K562 (cell line): ENCODE measurements at regions not wholly inside any gene's neighbourhood (a gene's known extent, or its start where the extent isn't known, plus 50 kb on each side); places are given as distances from the start of the nearest gene placed in this dataset.

Experiments used
- ATAC-seq: fragments of 200-7000 bp; cut with Tn5 transposase; 3 replicates; pipeline ENCODE4 v1.9.1; 2020; ENCODE audit warnings: moderate library complexity
- BruUV-seq: library from RNA; stranded (reverse); fragments of 400-500 nt; replicated peaks from 2 replicates; lab custom pipeline; 2021; lab: Mats Ljungman, UMichigan
- CTCF ChIA-PET: fragments of 300-600 bp; formaldehyde crosslinking; extraction: SDS; loops from one replicate; lab custom pipeline; 2021; ENCODE audit warnings: low intra/inter-chr PET ratio; lab: Yijun Ruan, JAX
- POLR2A ChIA-PET: fragments of 300-600, 350-650 bp; sonication (Branson Sonifier 250); formaldehyde crosslinking; extraction: SDS; loops from one replicate; lab custom pipeline; 2021; ENCODE audit warnings: antibody characterized with exemption, inconsistent platforms; lab: Yijun Ruan, JAX
- DNase-seq, 4 experiments: peaks; one replicate each; pipeline versions ENCODE4 v3.0.0 to v3.0.0-alpha.2; 2011 to 2018; ENCODE audit warnings: low spot score in 3 of 4, mixed read lengths in 3 of 4; ENCODE audit errors: extremely low read depth in 1 of 4
- FAIRE-seq: peaks from 2 replicates; lab custom pipeline; 2011; peaks lifted over from hg19 to GRCh38; lab: Jason Lieb, UNC
- H2AFZ ChIP-seq: 2 replicates; pipeline ENCODE4 v1.6.0; 2011; ENCODE audit warnings: low read depth, low read length, control low read depth, inconsistent platforms
- H3K27ac ChIP-seq: fragments of 200-600 bp; 3 replicates; pipeline ENCODE4 v1.8.0; 2011; ENCODE audit warnings: low read depth, mild to moderate bottlenecking, control low read depth, inconsistent platforms, low read length, moderate library complexity, mixed read lengths; ENCODE audit errors: extremely low read depth
- H3K27me3 ChIP-seq, 2 experiments: fragments of 300-600 bp in 1 of 2; 2 replicates in 1 of 2; 3 replicates in 1 of 2; pipeline versions ENCODE4 v1.6.0 to v1.8.0; 2011; ENCODE audit warnings: inconsistent platforms in 2 of 2, low read length in 2 of 2, mild to moderate bottlenecking in 1 of 2, mixed read lengths in 1 of 2, moderate library complexity in 1 of 2; ENCODE audit not compliant: control insufficient read depth in 2 of 2, insufficient read depth in 2 of 2
- H3K36me3 ChIP-seq: fragments of 300-600 bp; 3 replicates; pipeline ENCODE4 v1.8.0; 2011; ENCODE audit warnings: mild to moderate bottlenecking, low read length, inconsistent platforms; ENCODE audit not compliant: control insufficient read depth, insufficient read depth
- H3K4me1 ChIP-seq, 2 experiments: fragments of 200-600 bp in 1 of 2; replicated peaks in 1 of 2; 2 replicates in 1 of 2; 3 replicates in 1 of 2; pipeline versions ENCODE4 v1.5.1 to v1.8.0; 2011; ENCODE audit warnings: inconsistent platforms in 2 of 2, low read length in 2 of 2, mild to moderate bottlenecking in 1 of 2, mixed read lengths in 1 of 2, moderate library complexity in 1 of 2; ENCODE audit not compliant: control insufficient read depth in 2 of 2, insufficient read depth in 2 of 2
- H3K4me2 ChIP-seq: 2 replicates; pipeline ENCODE4 v1.6.1; 2011; ENCODE audit warnings: low read length, control low read depth, inconsistent platforms, mixed read lengths; ENCODE audit not compliant: insufficient read depth
- H3K4me3 ChIP-seq: fragments of 200-600 bp; sonication (generic), shearing (Covaris generic); 2 replicates; pipeline ENCODE4 v1.5.1; 2016; ENCODE audit warnings: control low read depth, inconsistent platforms
- H3K79me2 ChIP-seq: fragments of 200-600 bp; 3 replicates; pipeline ENCODE4 v1.8.0; 2011; ENCODE audit warnings: low read length, inconsistent platforms; ENCODE audit not compliant: control insufficient read depth, insufficient read depth
- H3K9ac ChIP-seq, 2 experiments: 2 replicates each; pipeline versions ENCODE4 v1.6.0 to v1.6.1; 2011; ENCODE audit warnings: low read depth in 2 of 2, low read length in 2 of 2, control low read depth in 1 of 2, inconsistent platforms in 1 of 2, mild to moderate bottlenecking in 1 of 2, mixed read lengths in 1 of 2; ENCODE audit not compliant: insufficient read depth in 1 of 2
- H3K9me1 ChIP-seq: one replicate; pipeline ENCODE4 v1.6.0; 2011; ENCODE audit warnings: inconsistent platforms, mild to moderate bottlenecking, low read length, moderate library complexity; ENCODE audit not compliant: control insufficient read depth, insufficient read depth
- H3K9me3 ChIP-seq: replicated peaks from 2 replicates; pipeline ENCODE4 v1.5.1; 2011; ENCODE audit warnings: low read depth, low read length, inconsistent platforms; ENCODE audit not compliant: control insufficient read depth, insufficient read depth
- H4K20me1 ChIP-seq: replicated peaks from 2 replicates; pipeline ENCODE4 v1.6.1; 2011; ENCODE audit warnings: low read length, inconsistent platforms, mixed read lengths; ENCODE audit not compliant: control insufficient read depth, insufficient read depth
- ARID1B ChIP-seq: fragments of 450-650 bp; IDR thresholded peaks from 2 replicates; pipeline ENCODE4 v1.6.1; 2016; ENCODE audit warnings: antibody characterized with exemption, mild to moderate bottlenecking, inconsistent platforms
- IRF2 ChIP-seq: sonication (generic); formaldehyde crosslinking; IDR thresholded peaks from 2 replicates; pipeline ENCODE4 v1.8.1; 2022; ENCODE audit warnings: mild to moderate bottlenecking, missing genetic modification reagents
- KLF10 ChIP-seq: fragments of 250-450 bp; sonication (Bioruptor Pico); IDR thresholded peaks from 2 replicates; pipeline ENCODE4 v1.6.1; 2021; ENCODE audit warnings: matching md5 sums
- SIN3A ChIP-seq, 2 experiments: fragments of 150-350 bp in 1 of 2; IDR thresholded peaks; 2 replicates each; pipeline ENCODE4 v1.6.1; 2011 to 2016; ENCODE audit warnings: borderline replicate concordance in 2 of 2, low read depth in 2 of 2, low read length in 2 of 2, mild to moderate bottlenecking in 2 of 2, moderate library complexity in 2 of 2; ENCODE audit not compliant: control insufficient read depth in 1 of 2
- SP2 ChIP-seq: IDR thresholded peaks from 2 replicates; pipeline ENCODE4 v1.6.1; 2011; ENCODE audit warnings: mild to moderate bottlenecking, low read depth, low read length, moderate library complexity; ENCODE audit not compliant: poor library complexity, severe bottlenecking; ENCODE audit errors: extremely low read depth
- STAT5B ChIP-seq: fragments of 250-450 bp; sonication (Bioruptor Pico); IDR thresholded peaks from 2 replicates; pipeline ENCODE4 v1.8.0; 2021; ENCODE audit warnings: mild to moderate bottlenecking, inconsistent platforms
- TSC22D4 ChIP-seq: fragments of 450-650 bp; IDR thresholded peaks from 2 replicates; pipeline ENCODE4 v1.6.1; 2016; ENCODE audit warnings: missing genetic modification characterization, missing biosample characterization, control low read depth
- ZNF551 ChIP-seq: fragments of 250-450 bp; sonication (Bioruptor Pico); IDR thresholded peaks from 2 replicates; pipeline ENCODE4 v1.5.0; 2021; ENCODE audit warnings: mild to moderate bottlenecking, moderate library complexity
- ZNF57 ChIP-seq: fragments of 450-650 bp; formaldehyde crosslinking; IDR thresholded peaks from 2 replicates; pipeline ENCODE4 v1.4.0; 2020; ENCODE audit warnings: mild to moderate bottlenecking, moderate library complexity
- ZNF586 ChIP-seq: fragments of 450-650 bp; formaldehyde crosslinking; conservative IDR thresholded peaks from 2 replicates; pipeline ENCODE4 v1.4.0; 2020; ENCODE audit warnings: mild to moderate bottlenecking, moderate library complexity
- ZNF699 ChIP-seq: fragments of 250-450 bp; sonication (Bioruptor Pico); IDR thresholded peaks from 2 replicates; pipeline ENCODE4 v1.8.0; 2021; ENCODE audit warnings: mild to moderate bottlenecking, moderate library complexity; ENCODE audit not compliant: insufficient replicate concordance
- WGBS: fragments of 100-300 bp; shearing (Covaris generic); methylation state at CpG from one replicate; pipeline ENCODE4 v1.1.6; 2016; ENCODE audit warnings: low coverage, mixed read lengths; ENCODE audit not compliant: insufficient coverage; ENCODE audit errors: missing lambda C conversion rate; 5-methylcytosine and 5-hydroxymethylcytosine counted together
- in situ Hi-C: fragments of 300-500 bp; cut with MboI; formaldehyde crosslinking; loops from 4 replicates; pipeline ENCODE4 v1.15.0; 2018; ENCODE audit warnings: inconsistent platforms, mixed read lengths
- intact Hi-C: fragments of 100-400 bp; cut with micrococcal nuclease; formaldehyde crosslinking; loops from 2 replicates; pipeline ENCODE4 v1.14.2; 2022
- TF ChIP-seq, protein P1 (sequence below): fragments of 450-650 bp; IDR thresholded peaks from 2 replicates; pipeline ENCODE4 v1.6.1; 2016
- TF ChIP-seq, protein P2 (sequence below), 3 experiments: fragments of 200-800 bp in 1 of 3; sonication (Bioruptor generic) in 1 of 3; sonication (generic) in 1 of 3; formaldehyde crosslinking in 1 of 3; IDR thresholded peaks; 2 replicates each; pipeline versions ENCODE4 v1.6.1 to v1.8.0; 2016 to 2022; ENCODE audit warnings: mild to moderate bottlenecking in 2 of 3, missing compliant biosample characterization in 2 of 3, missing genetic modification characterization in 2 of 3, missing genetic modification reagents in 1 of 3
- TF ChIP-seq, protein P3 (sequence below): fragments of 250-450 bp; sonication (Bioruptor Pico); IDR thresholded peaks from 2 replicates; pipeline ENCODE4 v1.8.0; 2022; ENCODE audit warnings: moderate library complexity, mild to moderate bottlenecking, inconsistent platforms
- TF ChIP-seq, protein P4 (sequence below): IDR thresholded peaks from 2 replicates; pipeline ENCODE4 v1.6.1; 2012; ENCODE audit warnings: low read depth, low read length, improper control_type of control experiment, borderline replicate concordance
- TF ChIP-seq, protein P5 (sequence below): fragments of 450-650 bp; IDR thresholded peaks from 2 replicates; pipeline ENCODE4 v1.7.0; 2016; ENCODE audit warnings: borderline replicate concordance

DNA sequence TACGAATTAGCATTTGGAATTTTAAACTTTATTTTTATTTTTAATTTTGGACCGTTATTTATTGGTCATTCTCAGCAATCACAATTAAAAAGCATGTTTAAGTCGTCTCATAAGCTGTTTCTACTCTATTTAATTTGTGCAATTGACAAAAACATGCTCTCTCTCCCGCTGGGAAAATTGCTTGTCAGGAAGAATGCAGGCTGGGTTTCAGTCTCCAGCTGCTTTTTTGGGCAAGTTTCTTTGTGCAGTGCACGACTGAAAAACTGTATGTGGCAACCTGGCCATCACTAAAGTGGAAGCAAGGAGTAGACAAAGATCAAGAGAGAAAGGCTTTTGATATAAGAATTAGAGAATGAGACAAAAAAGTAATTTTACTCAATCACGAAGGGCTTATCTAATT, 941.5 kb upstream of the MDGA2 start:
- no peak for ATAC-seq
- no peak overlapping the region for H2AFZ ChIP-seq
- intact Hi-C loops (no loop called here), in situ Hi-C loops (no loop called here)
- no peak overlapping the region for H3K27ac ChIP-seq
- no peaks in the 10 kb centered on the region for H3K79me2 ChIP-seq
- no peaks in the 10 kb centered on the region for H3K36me3 ChIP-seq
- H3K9me3 ChIP-seq, result no peaks in the 10 kb centered on the region
- H3K4me1 ChIP-seq, result no peaks in the 10 kb centered on the region
- ChIA-PET POLR2A (no interaction called here), CTCF (no interaction called here)
- DNase-seq, result no peak
- no peak overlapping the region for H3K4me2 ChIP-seq
- no peaks in the 10 kb centered on the region for H3K27me3 ChIP-seq
- no peak overlapping the region for H3K4me3 ChIP-seq
- no peaks in the 10 kb centered on the region for H3K9me1 ChIP-seq
- BruUV-seq, result no TSS peak
- WGBS, result 2% methylated on average over 6 of the region's 6 CpGs
- no peaks in the 10 kb centered on the region for H4K20me1 ChIP-seq
- H3K9ac ChIP-seq, result no peak overlapping the region
- no peak for FAIRE-seq
- TF ChIP-seq, protein P1, sequence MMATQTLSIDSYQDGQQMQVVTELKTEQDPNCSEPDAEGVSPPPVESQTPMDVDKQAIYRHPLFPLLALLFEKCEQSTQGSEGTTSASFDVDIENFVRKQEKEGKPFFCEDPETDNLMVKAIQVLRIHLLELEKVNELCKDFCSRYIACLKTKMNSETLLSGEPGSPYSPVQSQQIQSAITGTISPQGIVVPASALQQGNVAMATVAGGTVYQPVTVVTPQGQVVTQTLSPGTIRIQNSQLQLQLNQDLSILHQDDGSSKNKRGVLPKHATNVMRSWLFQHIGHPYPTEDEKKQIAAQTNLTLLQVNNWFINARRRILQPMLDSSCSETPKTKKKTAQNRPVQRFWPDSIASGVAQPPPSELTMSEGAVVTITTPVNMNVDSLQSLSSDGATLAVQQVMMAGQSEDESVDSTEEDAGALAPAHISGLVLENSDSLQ, result no peak
- TF ChIP-seq KLF10 (CRISPR knock-in tag) (no peak), ZNF586 (CRISPR knock-in tag) (no peak), TSC22D4 (tag) (no peak), ZNF551 (no peak), SIN3A (IDR thresholded peaks at IDR 0.05; ENCODE audit: borderline replicate concordance in 2 of 2, control insufficient read depth in 1 of 2, low read depth in 2 of 2, low read length in 2 of 2) (no peak), ZNF57 (CRISPR knock-in tag) (no peak), SP2 (no peak), ZNF699 (no peak), IRF2 (CRISPR knock-in tag) (no peak), ARID1B (no peak), STAT5B (CRISPR knock-in tag) (no peak)
- TF ChIP-seq, protein P2, sequence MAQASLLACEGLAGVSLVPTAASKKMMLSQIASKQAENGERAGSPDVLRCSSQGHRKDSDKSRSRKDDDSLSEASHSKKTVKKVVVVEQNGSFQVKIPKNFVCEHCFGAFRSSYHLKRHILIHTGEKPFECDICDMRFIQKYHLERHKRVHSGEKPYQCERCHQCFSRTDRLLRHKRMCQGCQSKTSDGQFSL (CRISPR knock-in tag; IDR thresholded peaks at IDR 0.05), result no peak
- TF ChIP-seq, protein P2 (tag; IDR thresholded peaks at IDR 0.05), result no peak
- TF ChIP-seq, protein P3, sequence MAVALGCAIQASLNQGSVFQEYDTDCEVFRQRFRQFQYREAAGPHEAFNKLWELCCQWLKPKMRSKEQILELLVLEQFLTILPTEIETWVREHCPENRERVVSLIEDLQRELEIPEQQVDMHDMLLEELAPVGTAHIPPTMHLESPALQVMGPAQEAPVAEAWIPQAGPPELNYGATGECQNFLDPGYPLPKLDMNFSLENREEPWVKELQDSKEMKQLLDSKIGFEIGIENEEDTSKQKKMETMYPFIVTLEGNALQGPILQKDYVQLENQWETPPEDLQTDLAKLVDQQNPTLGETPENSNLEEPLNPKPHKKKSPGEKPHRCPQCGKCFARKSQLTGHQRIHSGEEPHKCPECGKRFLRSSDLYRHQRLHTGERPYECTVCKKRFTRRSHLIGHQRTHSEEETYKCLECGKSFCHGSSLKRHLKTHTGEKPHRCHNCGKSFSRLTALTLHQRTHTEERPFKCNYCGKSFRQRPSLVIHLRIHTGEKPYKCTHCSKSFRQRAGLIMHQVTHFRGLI, result no peak
- TF ChIP-seq, protein P4, sequence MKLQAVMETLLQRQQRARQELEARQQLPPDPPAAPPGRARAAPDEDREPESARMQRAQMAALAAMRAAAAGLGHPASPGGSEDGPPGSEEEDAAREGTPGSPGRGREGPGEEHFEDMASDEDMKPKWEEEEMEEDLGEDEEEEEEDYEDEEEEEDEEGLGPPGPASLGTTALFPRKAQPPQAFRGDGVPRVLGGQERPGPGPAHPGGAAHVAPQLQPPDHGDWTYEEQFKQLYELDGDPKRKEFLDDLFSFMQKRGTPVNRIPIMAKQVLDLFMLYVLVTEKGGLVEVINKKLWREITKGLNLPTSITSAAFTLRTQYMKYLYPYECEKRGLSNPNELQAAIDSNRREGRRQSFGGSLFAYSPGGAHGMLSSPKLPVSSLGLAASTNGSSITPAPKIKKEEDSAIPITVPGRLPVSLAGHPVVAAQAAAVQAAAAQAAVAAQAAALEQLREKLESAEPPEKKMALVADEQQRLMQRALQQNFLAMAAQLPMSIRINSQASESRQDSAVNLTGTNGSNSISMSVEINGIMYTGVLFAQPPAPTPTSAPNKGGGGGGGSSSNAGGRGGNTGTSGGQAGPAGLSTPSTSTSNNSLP, result no peak
- TF ChIP-seq, protein P5, sequence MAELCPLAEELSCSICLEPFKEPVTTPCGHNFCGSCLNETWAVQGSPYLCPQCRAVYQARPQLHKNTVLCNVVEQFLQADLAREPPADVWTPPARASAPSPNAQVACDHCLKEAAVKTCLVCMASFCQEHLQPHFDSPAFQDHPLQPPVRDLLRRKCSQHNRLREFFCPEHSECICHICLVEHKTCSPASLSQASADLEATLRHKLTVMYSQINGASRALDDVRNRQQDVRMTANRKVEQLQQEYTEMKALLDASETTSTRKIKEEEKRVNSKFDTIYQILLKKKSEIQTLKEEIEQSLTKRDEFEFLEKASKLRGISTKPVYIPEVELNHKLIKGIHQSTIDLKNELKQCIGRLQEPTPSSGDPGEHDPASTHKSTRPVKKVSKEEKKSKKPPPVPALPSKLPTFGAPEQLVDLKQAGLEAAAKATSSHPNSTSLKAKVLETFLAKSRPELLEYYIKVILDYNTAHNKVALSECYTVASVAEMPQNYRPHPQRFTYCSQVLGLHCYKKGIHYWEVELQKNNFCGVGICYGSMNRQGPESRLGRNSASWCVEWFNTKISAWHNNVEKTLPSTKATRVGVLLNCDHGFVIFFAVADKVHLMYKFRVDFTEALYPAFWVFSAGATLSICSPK, result no peak
